Hematopoietic multipotent progenitor cell treated with erythropoietin and hydrocortisone succinate and interleukin-3 and kit ligand, for 15 days (in vitro differentiated cells): ENCODE measurements at regions not wholly inside any gene's neighbourhood (a gene's known extent, or its start where the extent isn't known, plus 50 kb on each side); places are given as distances from the start of the nearest gene placed in this dataset.

Experiments
- DNase-seq: peaks from one replicate; pipeline ENCODE4 v3.0.0-alpha.2; 2015; ENCODE audit warnings: low spot score

- DNase-seq, result no peak
Measured at GRCh38 chr20:62545901-62546525, 70.2 kb upstream of the GATA5 start.

- no peak for DNase-seq
Measured at GRCh38 chr20:62546606-62547005, 70.8 kb upstream of the GATA5 start.

- no peak for DNase-seq
Measured at GRCh38 chr20:62547364-62547763, 71.6 kb upstream of the GATA5 start.

GRCh38 chr20:62548471-62548870 lies 72.7 kb upstream of the GATA5 start:
- DNase-seq, result no peak

GRCh38 chr20:62549029-62549428 lies 73.2 kb upstream of the GATA5 start:
- no peak for DNase-seq

- DNase-seq, result no peak
Measured at GRCh38 chr20:62549499-62550086, 73.8 kb upstream of the GATA5 start.

- DNase-seq, result no peak
Measured at GRCh38 chr20:62550087-62550632, 74.4 kb upstream of the GATA5 start.

GRCh38 chr20:62551407-62552323 lies 75.9 kb upstream of the GATA5 start:
- DNase-seq, result no peak

- DNase-seq, result no peak
Measured at GRCh38 chr20:62552613-62553012, 76.8 kb upstream of the GATA5 start.

- DNase-seq, result no peak
Measured at GRCh38 chr20:62553136-62553837, 77.5 kb upstream of the GATA5 start.

- DNase-seq, result no peak
Measured at GRCh38 chr20:62553838-62554161, 78.0 kb upstream of the GATA5 start.

GRCh38 chr20:62554214-62554897 lies 78.6 kb upstream of the GATA5 start:
- no peak for DNase-seq

GRCh38 chr20:62554898-62555641 lies 79.3 kb upstream of the GATA5 start:
- DNase-seq, result no peak

GRCh38 chr20:62555642-62556420 lies 80.0 kb upstream of the GATA5 start:
- DNase-seq, result no peak

GRCh38 chr20:62557462-62557861 lies 81.7 kb upstream of the GATA5 start:
- no peak for DNase-seq

GRCh38 chr20:62557999-62558408 lies 82.2 kb upstream of the GATA5 start:
- DNase-seq, result no peak

- DNase-seq, result no peak
Measured at GRCh38 chr20:62558779-62559178, 83.0 kb upstream of the GATA5 start.

GRCh38 chr20:62560162-62560561 lies 82.1 kb upstream of the SLCO4A1 start:
- DNase-seq, result no peak

- no peak for DNase-seq
Measured at GRCh38 chr20:62561182-62561581, 81.1 kb upstream of the SLCO4A1 start.

GRCh38 chr20:62561948-62562347 lies 80.4 kb upstream of the SLCO4A1 start:
- DNase-seq, result no peak
